Endothelial cell of umbilical vein (primary cell): ENCODE measurements at regions not wholly inside any gene's neighbourhood (a gene's known extent, or its start where the extent isn't known, plus 50 kb on each side); places are given as distances from the start of the nearest gene placed in this dataset.

Source experiments
- BruUV-seq: library from RNA; stranded (reverse); fragments of 400-500 nt; replicated peaks from 2 replicates; lab custom pipeline; 2021; lab: Mats Ljungman, UMichigan
- CTCF ChIA-PET: fragments of 300-600, 350-600 bp; sonication (Branson Sonifier 250); formaldehyde crosslinking; loops from one replicate; lab custom pipeline; 2021; ENCODE audit warnings: antibody characterized with exemption, inconsistent platforms; lab: Charles Lee
- POLR2A ChIA-PET: fragments of 300-600, 350-600 bp; sonication (Branson Sonifier 250); formaldehyde crosslinking; loops from one replicate; lab custom pipeline; 2021; ENCODE audit warnings: antibody characterized with exemption, inconsistent platforms; lab: Charles Lee
- DNase-seq: peaks from one replicate; pipeline ENCODE4 v3.0.0-alpha.2; 2011; ENCODE audit warnings: low read depth, low spot score
- FAIRE-seq: peaks from 2 replicates; lab custom pipeline; 2011; peaks lifted over from hg19 to GRCh38; lab: Jason Lieb, UNC
- H2AFZ ChIP-seq: 2 replicates; pipeline ENCODE4 v1.6.0; 2012; ENCODE audit warnings: low read depth, low read length, control low read depth, inconsistent platforms
- H3K27ac ChIP-seq: 2 replicates; pipeline ENCODE4 v1.5.1; 2011; ENCODE audit warnings: low read depth, mild to moderate bottlenecking, control low read depth, low read length, moderate library complexity; ENCODE audit not compliant: insufficient read depth
- H3K27me3 ChIP-seq, 2 experiments: 2 replicates each; pipeline versions ENCODE4 v1.6.0 to v1.6.1; 2011; ENCODE audit warnings: low read length in 2 of 2, mixed read lengths in 1 of 2; ENCODE audit not compliant: control insufficient read depth in 2 of 2, insufficient read depth in 2 of 2
- H3K36me3 ChIP-seq, 2 experiments: 2 replicates in 1 of 2; 3 replicates in 1 of 2; pipeline ENCODE4 v1.5.1; 2011; ENCODE audit warnings: low read length in 2 of 2, mild to moderate bottlenecking in 1 of 2, moderate library complexity in 1 of 2; ENCODE audit not compliant: control insufficient read depth in 2 of 2, insufficient read depth in 2 of 2; ENCODE audit errors: extremely low read depth in 1 of 2
- H3K4me1 ChIP-seq: 3 replicates; pipeline ENCODE4 v1.5.1; 2011; ENCODE audit warnings: mild to moderate bottlenecking, low read length; ENCODE audit not compliant: control insufficient read depth, insufficient read depth; ENCODE audit errors: extremely low read depth
- H3K4me2 ChIP-seq: 2 replicates; pipeline ENCODE4 v1.6.1; 2011; ENCODE audit warnings: low read length, control low read depth, mixed read lengths; ENCODE audit not compliant: insufficient read depth
- H3K4me3 ChIP-seq, 3 experiments: fragments of 200-600 bp in 1 of 3; sonication (generic), shearing (Covaris generic) in 1 of 3; replicated peaks in 1 of 3; 2 replicates each; pipeline ENCODE4 v1.5.1; 2011 to 2016; ENCODE audit warnings: control low read depth in 3 of 3, low read length in 3 of 3, mild to moderate bottlenecking in 2 of 3, inconsistent platforms in 1 of 3, low read depth in 1 of 3, moderate library complexity in 1 of 3; ENCODE audit not compliant: insufficient read depth in 1 of 3
- H3K79me2 ChIP-seq: 2 replicates; pipeline ENCODE4 v1.6.0; 2012; ENCODE audit warnings: low read length, inconsistent platforms; ENCODE audit not compliant: control insufficient read depth, insufficient read depth
- H3K9ac ChIP-seq: replicated peaks from 2 replicates; pipeline ENCODE3; 2011; ENCODE audit warnings: low read length, control low read depth; ENCODE audit not compliant: insufficient read depth; ENCODE audit errors: extremely low read depth
- H3K9me1 ChIP-seq: replicated peaks from 3 replicates; pipeline ENCODE4 v1.6.0; 2011; ENCODE audit warnings: mild to moderate bottlenecking, low read length; ENCODE audit not compliant: control insufficient read depth, insufficient read depth; ENCODE audit errors: extremely low read depth
- H3K9me3 ChIP-seq: replicated peaks from 2 replicates; pipeline ENCODE4 v1.5.1; 2012; ENCODE audit warnings: low read length, inconsistent platforms; ENCODE audit not compliant: control insufficient read depth, insufficient read depth
- H4K20me1 ChIP-seq: replicated peaks from 2 replicates; pipeline ENCODE3; 2011; ENCODE audit warnings: mild to moderate bottlenecking, low read length; ENCODE audit not compliant: control insufficient read depth, insufficient read depth; ENCODE audit errors: extremely low read depth
- EZH2 ChIP-seq: IDR thresholded peaks from 2 replicates; pipeline ENCODE4 v1.6.1; 2012; ENCODE audit warnings: borderline replicate concordance, low read depth, mild to moderate bottlenecking, moderate library complexity, low read length, inconsistent platforms; ENCODE audit not compliant: severe bottlenecking
- MAX ChIP-seq: IDR thresholded peaks from 2 replicates; pipeline ENCODE4 v1.6.1; 2011; ENCODE audit not compliant: insufficient read depth, insufficient read length
- MYC ChIP-seq: IDR thresholded peaks from one replicate; pipeline ENCODE4 v1.6.1; 2011; ENCODE audit warnings: mild to moderate bottlenecking, low read depth, low read length
- POLR2A ChIP-seq: IDR thresholded peaks from 2 replicates; pipeline ENCODE4 v1.6.1; 2012; ENCODE audit warnings: low read depth, mild to moderate bottlenecking, control low read depth, low read length
- dilution Hi-C: fragments of 300-500 bp; cut with MboI; formaldehyde crosslinking; loops from one replicate; pipeline ENCODE4 v1.15.0; 2019; ENCODE audit warnings: low sequenced_read_pairs; ENCODE audit not compliant: extremely low pct_ligation_motif_present
- intact Hi-C: fragments of 100-400 bp; cut with micrococcal nuclease; formaldehyde crosslinking; loops from one replicate; pipeline ENCODE4 v1.10.0; 2022

GRCh38 chr4:116561768-116562167 is 523.6 kb downstream of the TRAM1L1 start:
- H3K36me3 ChIP-seq, result no peaks in the 10 kb centered on the region
- H3K9ac ChIP-seq, result no peak overlapping the region
- H3K27me3 ChIP-seq, result no peaks in the 10 kb centered on the region
- no peak overlapping the region for H3K27ac ChIP-seq
- no peaks in the 10 kb centered on the region for H4K20me1 ChIP-seq
- H3K4me2 ChIP-seq, result no peak overlapping the region
- DNase-seq (no peak), FAIRE-seq (no peak)
- dilution Hi-C loops, result no loop called here
- TF ChIP-seq POLR2A (no peak), MAX (no peak), EZH2 (no peak), MYC (no peak)
- H3K79me2 ChIP-seq, result no peaks in the 10 kb centered on the region
- CTCF ChIA-PET, result no interaction called here
- H3K4me1 ChIP-seq, result no peaks in the 10 kb centered on the region
- H3K9me1 ChIP-seq, result no peaks in the 10 kb centered on the region
- H3K4me3 ChIP-seq, result no peak overlapping the region
- H2AFZ ChIP-seq, result no peak overlapping the region
- intact Hi-C loops, result no loop called here
- POLR2A ChIA-PET, result no interaction called here
- no peaks in the 10 kb centered on the region for H3K9me3 ChIP-seq
- no TSS peak for BruUV-seq

- Histone ChIP-seq H3K79me2 (no peaks in the 10 kb centered on the region), H3K9me1 (no peaks in the 10 kb centered on the region), H3K9ac (no peak overlapping the region), H4K20me1 (no peaks in the 10 kb centered on the region), H3K27ac (no peak overlapping the region), H2AFZ (no peak overlapping the region), H3K9me3 (no peaks in the 10 kb centered on the region), H3K4me3 (no peak overlapping the region), H3K4me1 (no peaks in the 10 kb centered on the region), H3K36me3 (no peaks in the 10 kb centered on the region), H3K4me2 (no peak overlapping the region), H3K27me3 (no peaks in the 10 kb centered on the region)
- dilution Hi-C loops, result no loop called here
- no peak for DNase-seq
- no TSS peak for BruUV-seq
- ChIA-PET CTCF (no interaction called here), POLR2A (no interaction called here)
- no peak for FAIRE-seq
- no peak for TF ChIP-seq POLR2A
- intact Hi-C loops, result no loop called here
Measured at GRCh38 chr4:116551806-116552205, 533.6 kb downstream of the TRAM1L1 start.
